DOHH2 (cell line): ENCODE measurements at regions not wholly inside any gene's neighbourhood (a gene's known extent, or its start where the extent isn't known, plus 50 kb on each side); places are given as distances from the start of the nearest gene placed in this dataset.

ENCODE experiments used
- H3F3A ChIP-seq: fragments of 200-600 bp; sonication (generic), shearing (Covaris generic); 2 replicates; pipeline ENCODE4 v1.6.0; 2016; ENCODE audit warnings: antibody characterized with exemption, mild to moderate bottlenecking; ENCODE audit not compliant: control insufficient read depth, insufficient read depth
- H3K27ac ChIP-seq: fragments of 200-600 bp; sonication (generic); 2 replicates; pipeline ENCODE4 v1.5.1; 2014; ENCODE audit warnings: low read depth, mild to moderate bottlenecking, low read length, moderate library complexity
- H3K27me3 ChIP-seq: fragments of 200-600 bp; sonication (generic); 2 replicates; pipeline ENCODE4 v1.6.1; 2014; ENCODE audit warnings: mild to moderate bottlenecking, low read length, mixed read lengths; ENCODE audit not compliant: control insufficient read depth
- H3K36me3 ChIP-seq: fragments of 200-600 bp; sonication (generic); 2 replicates; pipeline ENCODE4 v1.6.1; 2014; ENCODE audit warnings: mild to moderate bottlenecking, low read length, moderate library complexity, mixed read lengths; ENCODE audit not compliant: control insufficient read depth
- H3K4me1 ChIP-seq: fragments of 200-600 bp; sonication (generic); 2 replicates; pipeline ENCODE4 v1.6.1; 2014; ENCODE audit warnings: mild to moderate bottlenecking, low read length, mixed read lengths; ENCODE audit not compliant: control insufficient read depth
- H3K4me2 ChIP-seq: fragments of 200-600 bp; sonication (generic); 2 replicates; pipeline ENCODE4 v1.6.0; 2014; ENCODE audit warnings: mild to moderate bottlenecking, low read length, moderate library complexity
- H3K4me3 ChIP-seq: fragments of 200-600 bp; sonication (generic); 2 replicates; pipeline ENCODE4 v1.5.1; 2014; ENCODE audit warnings: mild to moderate bottlenecking, low read length, mixed read lengths
- H3K79me2 ChIP-seq: fragments of 200-600 bp; sonication (generic); 2 replicates; pipeline ENCODE4 v1.6.1; 2014; ENCODE audit warnings: mild to moderate bottlenecking, low read length, mixed read lengths; ENCODE audit not compliant: control insufficient read depth
- H3K9me2 ChIP-seq: fragments of 200-600 bp; sonication (generic); replicated peaks from 2 replicates; pipeline ENCODE4 v1.6.1; 2014; ENCODE audit warnings: mild to moderate bottlenecking, low read length, mixed read lengths; ENCODE audit not compliant: control insufficient read depth
- H3K9me3 ChIP-seq: fragments of 200-600 bp; sonication (generic); 2 replicates; pipeline ENCODE4 v1.6.1; 2014; ENCODE audit warnings: antibody characterized with exemption, low read length, mixed read lengths; ENCODE audit not compliant: control insufficient read depth, insufficient read depth
- H4K20me1 ChIP-seq: fragments of 200-600 bp; sonication (generic); 2 replicates; pipeline ENCODE4 v1.6.0; 2014; ENCODE audit warnings: low read depth, mild to moderate bottlenecking, antibody characterized with exemption, low read length, moderate library complexity; ENCODE audit not compliant: control insufficient read depth, insufficient read depth
- EZH2phosphoT487 ChIP-seq: fragments of 200-600 bp; sonication (generic); IDR thresholded peaks from 2 replicates; pipeline ENCODE4 v1.6.1; 2017; ENCODE audit warnings: borderline replicate concordance, mild to moderate bottlenecking, antibody characterized with exemption, low read length, moderate library complexity, mixed read lengths
- TF ChIP-seq, protein P1 (sequence below): fragments of 200-600 bp; sonication (generic); IDR thresholded peaks from one replicate; pipeline ENCODE4 v1.5.1; 2014; ENCODE audit warnings: antibody characterized with exemption, mild to moderate bottlenecking, low read depth, low read length; ENCODE audit not compliant: poor library complexity, severe bottlenecking

- TF ChIP-seq EZH2phosphoT487, result no peak
- TF ChIP-seq, protein P1, sequence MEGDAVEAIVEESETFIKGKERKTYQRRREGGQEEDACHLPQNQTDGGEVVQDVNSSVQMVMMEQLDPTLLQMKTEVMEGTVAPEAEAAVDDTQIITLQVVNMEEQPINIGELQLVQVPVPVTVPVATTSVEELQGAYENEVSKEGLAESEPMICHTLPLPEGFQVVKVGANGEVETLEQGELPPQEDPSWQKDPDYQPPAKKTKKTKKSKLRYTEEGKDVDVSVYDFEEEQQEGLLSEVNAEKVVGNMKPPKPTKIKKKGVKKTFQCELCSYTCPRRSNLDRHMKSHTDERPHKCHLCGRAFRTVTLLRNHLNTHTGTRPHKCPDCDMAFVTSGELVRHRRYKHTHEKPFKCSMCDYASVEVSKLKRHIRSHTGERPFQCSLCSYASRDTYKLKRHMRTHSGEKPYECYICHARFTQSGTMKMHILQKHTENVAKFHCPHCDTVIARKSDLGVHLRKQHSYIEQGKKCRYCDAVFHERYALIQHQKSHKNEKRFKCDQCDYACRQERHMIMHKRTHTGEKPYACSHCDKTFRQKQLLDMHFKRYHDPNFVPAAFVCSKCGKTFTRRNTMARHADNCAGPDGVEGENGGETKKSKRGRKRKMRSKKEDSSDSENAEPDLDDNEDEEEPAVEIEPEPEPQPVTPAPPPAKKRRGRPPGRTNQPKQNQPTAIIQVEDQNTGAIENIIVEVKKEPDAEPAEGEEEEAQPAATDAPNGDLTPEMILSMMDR, result no peak
- H3K9me3 ChIP-seq, result no peaks in the 10 kb centered on the region
- H3K79me2 ChIP-seq, result no peaks in the 10 kb centered on the region
- no peaks in the 10 kb centered on the region for H3K9me2 ChIP-seq
- H3K27me3 ChIP-seq, result no peaks in the 10 kb centered on the region
- no peak overlapping the region for H3K27ac ChIP-seq
- H3K36me3 ChIP-seq, result no peaks in the 10 kb centered on the region
- no peaks in the 10 kb centered on the region for H3F3A ChIP-seq
- no peak overlapping the region for H3K4me2 ChIP-seq
- no peaks in the 10 kb centered on the region for H3K4me1 ChIP-seq
- no peaks in the 10 kb centered on the region for H4K20me1 ChIP-seq
- H3K4me3 ChIP-seq, result no peak overlapping the region
Measured at GRCh38 chr10:85008488-85009184, 680.2 kb downstream of the CCSER2 start.

- Histone ChIP-seq H3K4me1 (no peaks in the 10 kb centered on the region), H3K36me3 (no peaks in the 10 kb centered on the region), H3K9me3 (no peaks in the 10 kb centered on the region), H4K20me1 (no peaks in the 10 kb centered on the region), H3K27me3 (no peaks in the 10 kb centered on the region), H3K4me2 (no peak overlapping the region), H3K27ac (no peak overlapping the region), H3K4me3 (no peak overlapping the region), H3K79me2 (no peaks in the 10 kb centered on the region), H3F3A (no peaks in the 10 kb centered on the region), H3K9me2 (no peaks in the 10 kb centered on the region)
- TF ChIP-seq, protein P1, result no peak
- no peak for TF ChIP-seq EZH2phosphoT487
Measured at GRCh38 chr10:85012305-85012704, 683.9 kb downstream of the CCSER2 start.

DNA sequence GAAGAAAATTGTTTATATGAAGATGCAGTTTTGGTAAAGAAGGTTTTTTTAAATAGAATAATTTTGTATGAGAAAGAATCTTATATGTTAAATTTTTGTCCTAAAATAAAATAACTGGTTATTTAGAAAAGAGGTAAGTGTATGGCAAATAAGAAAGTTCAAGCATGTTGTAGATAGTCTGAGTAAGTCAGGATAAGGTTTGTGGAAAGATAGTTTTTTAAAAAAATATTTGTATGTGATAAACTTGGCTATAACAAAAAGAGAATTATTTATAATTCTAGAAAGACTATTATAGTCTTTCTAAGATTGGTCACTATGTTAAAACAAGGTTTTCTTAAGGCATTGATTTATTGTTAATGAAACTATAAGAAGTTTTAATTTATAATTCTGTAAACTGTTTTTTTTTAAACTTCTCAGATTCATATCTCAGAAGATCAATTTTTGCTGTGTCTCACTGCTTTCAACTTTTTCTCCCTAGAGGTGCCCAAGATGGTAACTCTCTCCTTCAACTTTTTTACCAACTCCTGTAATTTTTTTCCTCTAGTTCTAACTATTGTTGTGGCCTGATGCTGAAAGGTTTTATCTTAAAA lies 698.6 kb downstream of the CCSER2 start:
- no peak overlapping the region for H3K27ac ChIP-seq
- H3F3A ChIP-seq, result no peaks in the 10 kb centered on the region
- H3K9me3 ChIP-seq, result no peaks in the 10 kb centered on the region
- H4K20me1 ChIP-seq, result no peaks in the 10 kb centered on the region
- H3K4me3 ChIP-seq, result no peak overlapping the region
- TF ChIP-seq EZH2phosphoT487, result no peak
- TF ChIP-seq, protein P1, result no peak
- no peaks in the 10 kb centered on the region for H3K27me3 ChIP-seq
- H3K4me1 ChIP-seq, result no peaks in the 10 kb centered on the region
- H3K36me3 ChIP-seq, result no peaks in the 10 kb centered on the region
- no peaks in the 10 kb centered on the region for H3K9me2 ChIP-seq
- H3K4me2 ChIP-seq, result no peak overlapping the region
- no peaks in the 10 kb centered on the region for H3K79me2 ChIP-seq
